ENCODE measurements at regions not wholly inside any gene's neighbourhood (a gene's known extent, or its start where the extent isn't known, plus 50 kb on each side); places are given as distances from the start of the nearest gene placed in this dataset.

- DNase-seq = no peak
These were observed 368.8 kb upstream of the KIRREL3 start for GRCh38 chr11:127369356-127369755.

GRCh38 chr11:127362754-127363308 lies 362.3 kb upstream of the KIRREL3 start:
- DNase-seq = no peak

GRCh38 chr11:127358160-127358559 lies 357.6 kb upstream of the KIRREL3 start:
- DNase-seq = no peak

GRCh38 chr11:127350476-127350875 lies 349.9 kb upstream of the KIRREL3 start:
- DNase-seq = no peak

GRCh38 chr11:127345819-127346459 lies 345.4 kb upstream of the KIRREL3 start:
- peak in 1 of 2 experiments; percentile 19 for DNase-seq

GRCh38 chr11:127340438-127340837 lies 339.9 kb upstream of the KIRREL3 start:
- no peak for DNase-seq

GRCh38 chr11:127339376-127339775 lies 338.8 kb upstream of the KIRREL3 start:
- DNase-seq = no peak

- no peak for DNase-seq
These were observed 338.1 kb upstream of the KIRREL3 start for GRCh38 chr11:127338380-127339259.

GRCh38 chr11:127334466-127334865 lies 333.9 kb upstream of the KIRREL3 start:
- no peak for DNase-seq

- DNase-seq = no peak
These were observed 332.3 kb upstream of the KIRREL3 start for GRCh38 chr11:127332896-127333295.

- no peak for DNase-seq
These were observed 329.5 kb upstream of the KIRREL3 start for GRCh38 chr11:127330044-127330443.

- DNase-seq = no peak
These were observed 307.7 kb upstream of the KIRREL3 start for GRCh38 chr11:127308291-127308690.

GRCh38 chr11:127307700-127308099 lies 307.1 kb upstream of the KIRREL3 start:
- no peak for DNase-seq

GRCh38 chr11:127304634-127305033 lies 304.1 kb upstream of the KIRREL3 start:
- DNase-seq = no peak

GRCh38 chr11:127288926-127289325 lies 288.4 kb upstream of the KIRREL3 start:
- DNase-seq = no peak

GRCh38 chr11:127281534-127281933 lies 281.0 kb upstream of the KIRREL3 start:
- DNase-seq = no peak

GRCh38 chr11:127275774-127276173 lies 275.2 kb upstream of the KIRREL3 start:
- DNase-seq = no peak

GRCh38 chr11:127274328-127274676 lies 273.7 kb upstream of the KIRREL3 start:
- DNase-seq = no peak

- DNase-seq = no peak
These were observed 273.2 kb upstream of the KIRREL3 start for GRCh38 chr11:127273593-127274327.

- no peak for DNase-seq
These were observed 270.3 kb upstream of the KIRREL3 start for GRCh38 chr11:127270851-127271250.

- DNase-seq = no peak
These were observed 269.3 kb upstream of the KIRREL3 start for GRCh38 chr11:127269911-127270310.

- no peak for DNase-seq
These were observed 268.4 kb upstream of the KIRREL3 start for GRCh38 chr11:127268932-127269331.

GRCh38 chr11:127268521-127268920 lies 268.0 kb upstream of the KIRREL3 start:
- DNase-seq = no peak
